ENCODE measurements at regions not wholly inside any gene's neighbourhood (a gene's known extent, or its start where the extent isn't known, plus 50 kb on each side); places are given as distances from the start of the nearest gene placed in this dataset.
"Not testable (repeated sequence)": the region's sequence is repeated elsewhere in the genome, so short reads cannot be mapped to it uniquely, and the experiment has no call there.

DNA sequence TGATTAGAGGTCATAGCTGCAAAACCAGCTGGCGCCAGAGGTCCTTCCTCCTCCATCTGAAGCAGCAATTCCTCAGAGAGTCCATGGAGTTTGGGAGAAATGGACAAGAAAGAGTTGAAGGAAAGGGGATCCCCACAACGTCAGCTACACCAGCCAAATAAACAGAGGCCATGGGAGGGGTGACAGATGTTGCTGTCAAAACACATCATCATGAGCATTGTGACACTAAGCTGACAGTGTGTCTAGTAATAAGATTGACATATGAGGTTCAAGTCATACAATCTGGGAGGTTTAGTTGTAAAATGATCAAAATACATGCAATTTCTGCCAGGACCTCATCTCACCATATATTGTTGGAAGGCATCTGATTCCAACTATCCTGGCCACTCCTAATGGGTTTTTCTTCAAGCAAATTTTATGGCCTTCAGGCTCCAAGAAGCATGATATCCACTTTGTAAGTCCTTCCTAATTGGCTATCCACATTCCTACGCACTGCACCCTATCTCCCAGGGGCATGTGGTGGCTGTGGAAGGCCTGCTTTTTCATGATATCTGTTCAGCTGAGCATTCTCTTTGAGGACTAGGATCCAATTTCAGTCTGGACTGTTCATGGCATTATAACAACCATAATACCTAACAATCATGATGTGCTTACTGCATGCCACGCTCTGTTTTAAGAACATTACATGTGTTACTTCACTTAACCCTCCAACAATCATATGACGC lies 335.0 kb upstream of the ID2 start:
- no peaks in the 10 kb centered on the region for H3K36me3 ChIP-seq (ENCODE audit: control insufficient read depth, insufficient read depth, low read length)
- no peak for DNase-seq
- WGBS (ENCODE audit: insufficient coverage, low lambda C conversion rate), result no CpG with 5 or more reads among the region's 5 CpGs

GRCh38 chr2:8348911-8349310 lies 332.9 kb upstream of the ID2 start:
- not testable (repeated sequence) for H3K36me3 ChIP-seq (ENCODE audit: control insufficient read depth, insufficient read depth, low read length); H3K9me3 ChIP-seq (ENCODE audit: control insufficient read depth, low read depth, low read length); DNase-seq; H3K4me1 ChIP-seq (ENCODE audit: control insufficient read depth, insufficient read depth, low read length); H3K27me3 ChIP-seq (ENCODE audit: control insufficient read depth, insufficient read depth, low read length); H3K27ac ChIP-seq (ENCODE audit: low read length); H3K4me3 ChIP-seq (ENCODE audit: low read length)
- WGBS (ENCODE audit: insufficient coverage, low lambda C conversion rate), result 100% methylated on average over 1 of the region's 4 CpGs

More for the DNA sequence above, 335.0 kb upstream of the ID2 start:
- Histone ChIP-seq H3K4me1 (ENCODE audit: control insufficient read depth, insufficient read depth, low read length) (no peaks in the 10 kb centered on the region), H3K9me3 (ENCODE audit: control insufficient read depth, low read depth, low read length) (no peaks in the 10 kb centered on the region), H3K27me3 (ENCODE audit: control insufficient read depth, insufficient read depth, low read length) (no peaks in the 10 kb centered on the region), H3K27ac (ENCODE audit: low read length) (no peak overlapping the region), H3K4me3 (ENCODE audit: low read length) (no peak overlapping the region)

DNA sequence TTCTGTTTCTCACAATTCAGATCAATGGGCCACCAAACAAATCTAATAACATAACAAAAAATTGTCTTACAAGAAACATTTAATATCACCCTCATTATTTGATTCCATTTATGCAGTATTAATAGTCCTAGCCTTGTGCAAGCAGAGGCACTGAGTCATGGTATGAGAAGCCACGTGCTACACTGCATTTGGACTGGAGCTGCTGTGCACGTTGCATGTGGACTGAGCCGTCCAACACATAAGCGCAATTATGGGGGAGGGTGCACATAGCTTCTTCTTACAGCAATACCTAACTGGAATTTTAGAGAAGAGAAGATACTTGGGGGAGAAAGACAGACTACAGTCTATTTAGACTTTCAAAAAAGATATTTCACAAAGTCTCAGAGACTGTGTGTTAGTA lies 329.6 kb upstream of the ID2 start:
- no peak for DNase-seq
- Histone ChIP-seq H3K4me3 (ENCODE audit: low read length) (no peak overlapping the region), H3K27me3 (ENCODE audit: control insufficient read depth, insufficient read depth, low read length) (no peaks in the 10 kb centered on the region), H3K4me1 (ENCODE audit: control insufficient read depth, insufficient read depth, low read length) (no peaks in the 10 kb centered on the region), H3K27ac (ENCODE audit: low read length) (no peak overlapping the region), H3K36me3 (ENCODE audit: control insufficient read depth, insufficient read depth, low read length) (no peaks in the 10 kb centered on the region), H3K9me3 (ENCODE audit: control insufficient read depth, low read depth, low read length) (peaks cover 2% of the 10 kb centered on the region)
- WGBS (ENCODE audit: insufficient coverage, low lambda C conversion rate), result no CpG with 5 or more reads among the region's 4 CpGs

DNA sequence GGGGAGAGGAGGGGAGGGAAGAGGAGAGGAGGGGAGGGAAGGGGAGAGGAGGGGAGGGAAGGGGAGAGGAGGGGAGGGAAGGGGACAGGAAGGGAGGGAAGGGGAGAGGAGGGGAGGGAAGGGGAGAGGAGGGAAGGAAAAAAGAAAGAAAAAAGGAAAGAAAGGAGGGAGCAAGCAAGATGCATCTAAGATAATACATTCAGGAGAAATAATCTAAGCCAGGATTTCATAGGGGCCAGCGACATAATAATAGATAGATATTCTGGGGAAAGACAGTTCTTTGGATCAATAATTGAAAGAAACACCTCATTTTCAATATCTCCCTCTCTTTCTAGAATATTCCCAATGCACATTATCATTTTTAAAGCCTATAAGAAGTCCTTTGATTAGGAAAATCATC lies 328.9 kb upstream of the ID2 start:
- Histone ChIP-seq H3K4me3 (ENCODE audit: low read length) (no peak overlapping the region), H3K27me3 (ENCODE audit: control insufficient read depth, insufficient read depth, low read length) (no peaks in the 10 kb centered on the region), H3K9me3 (ENCODE audit: control insufficient read depth, low read depth, low read length) (peaks cover 2% of the 10 kb centered on the region), H3K27ac (ENCODE audit: low read length) (no peak overlapping the region), H3K4me1 (ENCODE audit: control insufficient read depth, insufficient read depth, low read length) (no peaks in the 10 kb centered on the region), H3K36me3 (ENCODE audit: control insufficient read depth, insufficient read depth, low read length) (no peaks in the 10 kb centered on the region)
- DNase-seq, result no peak
- 100% methylated on average over 1 of the region's 1 CpG for WGBS (ENCODE audit: insufficient coverage, low lambda C conversion rate)

DNA sequence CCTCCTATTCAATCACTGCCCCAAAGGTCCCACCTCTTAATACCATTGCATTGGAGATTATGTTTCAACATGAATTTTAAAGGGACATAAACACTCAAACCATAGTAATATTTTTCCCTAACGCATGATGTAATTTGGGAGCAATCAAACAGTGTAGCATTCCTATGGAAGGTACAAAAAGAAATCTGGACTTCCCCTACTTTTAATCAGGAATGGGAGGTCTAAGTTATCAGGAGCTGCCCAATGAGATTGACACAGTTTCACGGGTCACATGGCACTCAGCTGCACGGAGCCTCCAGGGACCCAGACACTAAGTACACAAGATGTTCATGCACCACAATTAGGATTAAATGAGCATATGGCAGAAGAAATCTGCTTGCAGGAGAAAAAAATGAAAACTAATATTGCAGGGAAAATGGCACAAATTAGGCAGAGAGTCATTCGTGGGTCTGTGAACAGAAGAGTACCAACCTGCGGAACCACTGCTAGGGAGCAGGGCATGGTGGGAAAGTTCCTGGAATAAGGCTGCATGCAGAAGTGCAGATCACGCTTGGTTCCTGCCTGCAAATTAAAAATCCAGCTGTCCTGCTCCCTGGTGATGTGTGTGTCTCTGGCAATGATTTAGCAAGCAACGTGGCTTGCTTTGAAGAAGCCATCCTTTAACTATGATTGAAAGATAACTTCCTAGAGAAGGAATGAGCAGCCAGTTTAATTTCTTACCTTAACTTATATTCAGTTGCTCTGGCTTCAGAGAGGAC lies 326.6 kb upstream of the ID2 start:
- no CpG with 5 or more reads among the region's 7 CpGs for WGBS (ENCODE audit: insufficient coverage, low lambda C conversion rate)
- Histone ChIP-seq H3K9me3 (ENCODE audit: control insufficient read depth, low read depth, low read length) (peaks cover 2% of the 10 kb centered on the region), H3K36me3 (ENCODE audit: control insufficient read depth, insufficient read depth, low read length) (no peaks in the 10 kb centered on the region), H3K4me1 (ENCODE audit: control insufficient read depth, insufficient read depth, low read length) (no peaks in the 10 kb centered on the region), H3K4me3 (ENCODE audit: low read length) (no peak overlapping the region), H3K27ac (ENCODE audit: low read length) (no peak overlapping the region), H3K27me3 (ENCODE audit: control insufficient read depth, insufficient read depth, low read length) (no peaks in the 10 kb centered on the region)
- DNase-seq, result no peak

GRCh38 chr2:8357738-8358518 lies 323.9 kb upstream of the ID2 start:
- Histone ChIP-seq H3K36me3 (ENCODE audit: control insufficient read depth, insufficient read depth, low read length) (no peaks in the 10 kb centered on the region), H3K9me3 (ENCODE audit: control insufficient read depth, low read depth, low read length) (peaks cover 1% of the 10 kb centered on the region), H3K4me3 (ENCODE audit: low read length) (no peak overlapping the region), H3K4me1 (ENCODE audit: control insufficient read depth, insufficient read depth, low read length) (no peaks in the 10 kb centered on the region), H3K27ac (ENCODE audit: low read length) (no peak overlapping the region), H3K27me3 (ENCODE audit: control insufficient read depth, insufficient read depth, low read length) (no peaks in the 10 kb centered on the region)
- DNase-seq, result no peak
- 84% methylated on average over 4 of the region's 8 CpGs for WGBS (ENCODE audit: insufficient coverage, low lambda C conversion rate)

DNA sequence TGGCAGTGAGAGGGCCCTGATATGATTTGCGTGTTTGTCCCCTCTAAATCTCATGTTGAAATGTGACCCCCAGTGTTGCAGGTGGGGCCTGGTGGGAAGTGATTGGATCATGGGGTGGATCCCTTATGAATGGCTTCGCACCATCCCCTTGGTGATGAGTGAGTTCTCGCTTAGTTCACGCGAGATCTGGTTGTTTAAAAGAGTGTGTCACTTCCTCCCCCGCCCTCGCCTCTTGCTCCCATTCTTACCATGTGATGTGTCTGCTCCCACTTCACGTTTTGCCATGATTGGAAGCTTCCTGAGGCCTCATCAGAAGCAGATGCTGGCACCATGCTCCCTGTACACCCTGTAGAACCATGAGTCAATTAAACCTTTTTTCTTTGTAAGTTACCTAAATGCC lies 319.9 kb upstream of the ID2 start:
- no peaks in the 10 kb centered on the region for H3K36me3 ChIP-seq (ENCODE audit: control insufficient read depth, insufficient read depth, low read length)
- no peaks in the 10 kb centered on the region for H3K9me3 ChIP-seq (ENCODE audit: control insufficient read depth, low read depth, low read length)
- no peak for DNase-seq
- H3K4me3 ChIP-seq (ENCODE audit: low read length), result no peak overlapping the region
- H3K4me1 ChIP-seq (ENCODE audit: control insufficient read depth, insufficient read depth, low read length), result peaks cover 7% of the 10 kb centered on the region
- WGBS (ENCODE audit: insufficient coverage, low lambda C conversion rate), result 90% methylated on average over 2 of the region's 8 CpGs
- H3K27me3 ChIP-seq (ENCODE audit: control insufficient read depth, insufficient read depth, low read length), result no peaks in the 10 kb centered on the region
- H3K27ac ChIP-seq (ENCODE audit: low read length), result no peak overlapping the region

DNA sequence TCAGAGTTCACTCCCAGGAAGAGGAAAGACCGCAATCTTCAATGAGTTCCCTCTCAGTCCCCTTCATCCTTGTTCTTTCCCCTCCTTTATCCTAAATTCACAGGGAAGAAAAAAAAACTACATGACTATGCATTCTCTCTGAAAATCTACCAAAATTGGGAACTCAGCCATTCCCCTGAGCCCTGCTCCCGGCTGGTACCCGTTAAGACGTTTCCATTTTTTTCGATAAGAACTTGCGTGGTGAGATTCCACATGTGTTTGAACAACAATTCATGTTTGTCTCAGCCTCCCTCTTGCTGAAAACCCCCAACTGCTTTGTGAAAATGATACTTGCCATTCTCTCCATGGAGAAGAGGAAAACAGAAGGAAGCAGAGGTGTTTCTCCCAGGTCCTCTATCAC lies 318.7 kb upstream of the ID2 start:
- WGBS (ENCODE audit: insufficient coverage, low lambda C conversion rate), result no CpG with 5 or more reads among the region's 6 CpGs

DNA sequence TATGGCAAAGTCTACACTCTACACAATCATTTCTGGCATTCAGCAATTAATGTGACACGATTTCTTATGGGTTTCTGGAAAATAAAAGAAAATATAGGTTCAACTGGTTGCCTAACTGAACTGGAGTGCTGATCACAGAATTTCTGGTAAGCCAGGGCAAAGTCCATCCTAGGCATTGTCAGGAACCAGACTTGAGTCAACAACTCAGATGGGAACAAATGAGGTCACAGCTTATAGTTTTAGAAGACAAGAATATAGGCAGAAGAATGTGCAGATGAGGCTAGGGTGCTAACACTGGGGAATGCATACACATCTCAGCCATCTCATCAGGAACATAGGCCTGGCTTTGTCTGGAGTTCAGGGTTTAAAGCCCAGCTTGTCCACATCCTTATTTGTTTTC lies 317.2 kb upstream of the ID2 start:
- H3K27me3 ChIP-seq (ENCODE audit: control insufficient read depth, insufficient read depth, low read length), result no peaks in the 10 kb centered on the region
- WGBS (ENCODE audit: insufficient coverage, low lambda C conversion rate), result no CpG with 5 or more reads among the region's 1 CpG

More for the DNA sequence above, 318.7 kb upstream of the ID2 start:
- H3K27ac ChIP-seq (ENCODE audit: low read length), result no peak overlapping the region
- no peaks in the 10 kb centered on the region for H3K36me3 ChIP-seq (ENCODE audit: control insufficient read depth, insufficient read depth, low read length)
- H3K9me3 ChIP-seq (ENCODE audit: control insufficient read depth, low read depth, low read length), result no peaks in the 10 kb centered on the region
- H3K4me1 ChIP-seq (ENCODE audit: control insufficient read depth, insufficient read depth, low read length), result peaks cover 7% of the 10 kb centered on the region
- no peaks in the 10 kb centered on the region for H3K27me3 ChIP-seq (ENCODE audit: control insufficient read depth, insufficient read depth, low read length)
- H3K4me3 ChIP-seq (ENCODE audit: low read length), result no peak overlapping the region
- no peak for DNase-seq

DNA sequence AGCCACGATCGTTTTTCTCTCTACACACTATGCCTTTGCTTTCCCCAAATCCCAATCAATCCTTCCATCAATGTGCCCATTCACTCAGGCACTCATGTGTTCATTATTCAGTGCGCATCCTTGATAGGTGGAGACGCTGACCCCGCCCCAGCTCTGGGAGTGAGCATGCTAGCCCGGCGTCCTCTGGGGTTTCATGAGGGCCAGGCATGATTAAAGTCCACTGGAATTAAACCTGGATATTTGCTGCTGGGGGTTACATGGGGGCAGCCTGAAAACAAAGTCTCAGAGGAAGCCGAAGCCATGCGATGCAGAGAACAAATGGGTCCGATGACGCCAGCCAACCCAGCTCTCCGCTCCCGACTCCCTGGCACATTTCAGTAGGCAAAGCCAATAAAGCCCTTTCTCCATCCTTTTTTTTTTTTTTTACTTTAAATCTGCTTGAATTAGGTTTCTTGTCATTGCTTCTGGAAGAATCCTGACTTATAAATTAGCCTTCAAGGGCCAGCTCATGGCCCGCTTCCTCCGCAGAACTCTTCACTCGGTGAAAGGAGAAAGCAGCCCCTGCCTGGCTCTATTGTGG lies 316.4 kb upstream of the ID2 start:
- H3K36me3 ChIP-seq (ENCODE audit: control insufficient read depth, insufficient read depth, low read length), result no peaks in the 10 kb centered on the region
- H3K9me3 ChIP-seq (ENCODE audit: control insufficient read depth, low read depth, low read length), result no peaks in the 10 kb centered on the region
- WGBS (ENCODE audit: insufficient coverage, low lambda C conversion rate), result 100% methylated on average over 2 of the region's 16 CpGs
- DNase-seq, result no peak
- no peak overlapping the region for H3K4me3 ChIP-seq (ENCODE audit: low read length)
- no peaks in the 10 kb centered on the region for H3K27me3 ChIP-seq (ENCODE audit: control insufficient read depth, insufficient read depth, low read length)
- H3K4me1 ChIP-seq (ENCODE audit: control insufficient read depth, insufficient read depth, low read length), result peaks cover 7% of the 10 kb centered on the region
- no peak overlapping the region for H3K27ac ChIP-seq (ENCODE audit: low read length)

More for the DNA sequence above, 317.2 kb upstream of the ID2 start:
- Histone ChIP-seq H3K27ac (ENCODE audit: low read length) (peak overlapping the region; percentile 10), H3K4me3 (ENCODE audit: low read length) (no peak overlapping the region), H3K4me1 (ENCODE audit: control insufficient read depth, insufficient read depth, low read length) (peaks cover 7% of the 10 kb centered on the region), H3K36me3 (ENCODE audit: control insufficient read depth, insufficient read depth, low read length) (no peaks in the 10 kb centered on the region), H3K9me3 (ENCODE audit: control insufficient read depth, low read depth, low read length) (no peaks in the 10 kb centered on the region)
- peak; percentile 74 to 80 for DNase-seq
